HG02759 (cell line): ENCODE measurements at regions not wholly inside any gene's neighbourhood (a gene's known extent, or its start where the extent isn't known, plus 50 kb on each side); places are given as distances from the start of the nearest gene placed in this dataset.

ENCODE experiments used
- ATAC-seq: cut with Tn5 transposase; IDR thresholded peaks from one replicate; pipeline ENCODE4 v1.9.1; 2021; ENCODE audit warnings: mild to moderate bottlenecking, moderate library complexity; ENCODE audit not compliant: unreplicated experiment

DNA sequence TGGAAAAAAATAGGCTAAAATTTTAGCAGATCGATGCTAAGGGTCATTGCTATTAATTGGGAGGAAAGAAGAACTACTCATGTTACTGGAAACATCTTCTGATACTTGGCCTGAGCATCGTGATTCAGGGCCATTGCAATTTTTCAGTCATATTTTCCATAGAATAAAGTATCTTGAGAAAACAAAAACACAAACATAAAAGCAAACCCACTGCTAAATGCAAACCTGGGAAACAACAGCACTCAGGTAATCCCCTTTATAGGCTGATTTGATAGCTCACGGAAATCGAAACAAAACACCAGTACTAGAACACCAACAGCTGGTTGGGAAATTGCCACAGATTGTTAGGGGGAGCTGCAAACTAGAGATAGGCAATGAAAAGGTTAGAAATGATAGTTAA, 172.9 kb upstream of the ESRRG start:
- ATAC-seq, result no peak

DNA sequence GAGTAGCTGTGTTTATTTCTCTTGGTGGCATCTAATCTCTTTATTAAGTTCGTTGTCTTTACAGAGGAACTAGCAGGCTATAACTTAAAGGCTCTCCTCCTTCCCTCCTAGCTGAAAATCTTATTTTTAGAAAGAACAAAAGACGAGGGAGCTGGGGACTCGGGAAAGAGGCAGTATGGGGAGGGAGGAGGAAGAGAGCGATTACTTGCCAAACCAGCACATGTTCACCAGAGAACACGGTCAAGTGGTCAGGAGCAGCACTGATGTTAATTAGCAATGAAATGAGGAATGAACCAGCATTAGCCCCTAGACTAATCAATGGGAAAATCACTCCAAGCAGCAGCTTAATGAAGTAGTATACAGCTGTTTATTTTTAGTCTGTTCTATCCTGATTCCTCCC, 171.3 kb upstream of the ESRRG start:
- ATAC-seq, result no peak

DNA sequence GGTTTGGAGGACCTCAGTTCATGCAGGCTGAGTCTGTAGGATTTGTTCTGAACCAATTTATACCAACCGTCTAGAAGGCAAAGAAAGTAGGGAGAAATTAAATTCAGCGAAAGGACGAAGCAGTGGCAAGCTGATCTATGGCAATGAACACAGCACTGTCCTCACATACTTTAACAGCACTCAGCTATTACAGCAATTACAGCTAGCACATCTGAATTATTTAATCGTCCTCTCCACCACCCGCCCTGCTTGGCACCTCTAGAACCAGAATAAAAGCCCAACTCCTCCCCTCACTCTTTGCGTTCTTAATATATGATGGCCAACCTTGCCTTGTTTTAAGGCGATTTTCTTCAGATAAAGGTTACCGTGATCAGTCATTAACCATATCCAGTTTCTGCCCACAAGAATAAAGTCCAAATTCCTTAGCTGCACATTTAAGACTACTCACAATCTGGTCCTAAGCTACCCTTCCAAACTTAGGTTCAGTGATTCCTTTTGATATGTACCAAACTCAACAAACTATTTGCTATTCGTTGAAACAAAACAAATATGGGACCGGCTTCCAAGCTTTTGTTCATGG, 169.4 kb upstream of the ESRRG start:
- no peak for ATAC-seq

DNA sequence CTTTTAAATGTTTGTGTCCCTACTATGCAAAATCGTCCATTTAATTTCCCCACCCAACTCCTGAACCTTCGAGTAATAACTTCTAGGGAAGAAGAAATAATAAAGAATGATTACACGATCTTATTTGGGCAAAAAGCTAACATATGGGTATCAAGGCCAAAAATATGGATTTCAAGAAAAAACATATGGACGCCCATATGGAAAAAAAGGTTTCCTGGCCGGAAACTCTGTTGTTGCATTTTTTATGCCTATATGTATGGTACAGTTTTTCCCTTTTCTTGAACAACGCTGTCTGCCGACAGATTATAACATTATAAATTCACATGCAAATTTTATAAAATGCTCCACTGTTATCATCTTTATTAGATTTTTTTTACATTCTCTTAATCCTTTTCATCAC, 167.6 kb upstream of the ESRRG start:
- no peak for ATAC-seq

DNA sequence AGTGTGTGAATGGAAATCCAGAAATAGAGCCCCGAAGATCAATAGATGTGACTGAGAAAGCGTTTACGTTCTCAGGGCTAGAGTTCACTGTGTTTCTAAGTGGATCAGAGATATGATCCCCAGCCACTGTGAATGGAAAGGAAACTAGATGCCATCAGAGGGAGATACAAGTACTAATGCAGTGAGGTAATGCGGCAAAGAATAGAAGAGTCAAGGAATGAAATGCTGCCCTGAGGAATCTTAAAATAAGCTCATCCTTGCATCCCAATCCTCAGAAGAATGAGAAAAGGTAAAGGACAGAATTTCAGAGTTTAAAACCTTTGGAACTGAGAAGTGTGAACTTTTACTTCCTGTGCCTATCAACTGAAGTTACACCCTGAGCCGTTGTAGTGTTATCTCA, 165.5 kb upstream of the ESRRG start:
- ATAC-seq, result no peak

DNA sequence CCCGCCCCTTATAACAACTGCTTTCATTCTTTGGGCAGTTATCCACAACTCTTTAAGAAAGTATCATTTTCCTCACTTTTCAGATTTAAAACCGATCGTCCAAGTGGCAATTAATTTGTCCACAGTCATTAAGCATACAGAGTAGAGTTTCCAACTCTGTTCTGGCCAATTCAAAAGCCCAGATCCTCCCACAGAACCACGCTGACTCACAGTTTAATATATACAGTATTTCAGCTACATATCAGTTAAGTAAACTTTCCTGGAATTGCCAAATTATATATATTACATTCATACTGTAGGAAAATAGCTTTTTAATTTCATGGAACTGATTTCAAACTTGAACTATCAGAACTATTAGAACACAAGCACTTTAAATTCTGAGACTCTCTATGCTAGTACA, 163.8 kb upstream of the ESRRG start:
- no peak for ATAC-seq

DNA sequence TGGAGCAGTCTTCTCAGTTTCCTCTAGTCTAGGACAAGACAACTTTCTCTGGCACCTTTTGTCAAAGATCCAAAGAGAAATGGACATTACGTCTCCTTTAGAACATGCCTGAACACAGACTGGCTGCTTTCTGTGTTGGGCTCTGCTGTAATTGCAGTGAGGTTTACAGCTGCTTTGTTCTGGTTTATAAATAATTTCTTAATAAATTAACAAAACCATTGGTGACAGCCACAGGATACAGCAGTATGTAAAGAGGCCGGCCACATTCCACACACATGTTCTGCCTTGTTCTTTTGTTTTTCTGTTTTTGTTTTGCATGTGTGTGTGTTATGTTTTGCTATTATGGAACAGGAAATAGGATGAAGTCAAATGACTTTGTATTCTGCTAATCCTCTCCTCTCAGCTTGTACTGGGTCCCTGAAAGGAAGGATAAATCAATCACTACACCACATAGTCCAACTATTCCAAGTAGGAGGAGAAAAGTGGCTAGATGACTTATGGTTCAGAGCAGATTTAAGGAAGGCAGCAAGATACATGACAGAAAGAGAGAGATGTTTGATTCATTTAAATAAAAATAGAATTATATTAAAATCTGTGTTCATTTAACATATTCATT, 161.5 kb upstream of the ESRRG start:
- no peak for ATAC-seq

DNA sequence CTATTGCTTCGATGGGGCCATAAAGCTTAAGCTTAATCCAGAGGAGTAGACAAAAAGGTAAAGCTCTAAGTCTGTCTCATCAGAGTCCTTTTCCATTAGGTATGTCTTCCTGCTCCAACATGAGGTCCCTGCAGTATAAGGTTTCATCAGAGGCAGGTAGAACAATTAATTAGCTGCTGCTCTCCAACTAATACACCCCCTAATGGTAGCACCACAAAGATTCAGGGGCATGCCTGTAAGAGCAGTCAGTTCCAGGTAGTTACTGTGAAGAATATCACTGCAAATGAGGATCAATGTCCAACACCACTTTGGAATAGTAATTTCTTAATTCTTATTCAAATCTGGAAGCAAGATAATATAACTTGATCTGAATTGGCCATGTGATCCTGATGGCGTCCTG, 160.3 kb upstream of the ESRRG start:
- no peak for ATAC-seq

DNA sequence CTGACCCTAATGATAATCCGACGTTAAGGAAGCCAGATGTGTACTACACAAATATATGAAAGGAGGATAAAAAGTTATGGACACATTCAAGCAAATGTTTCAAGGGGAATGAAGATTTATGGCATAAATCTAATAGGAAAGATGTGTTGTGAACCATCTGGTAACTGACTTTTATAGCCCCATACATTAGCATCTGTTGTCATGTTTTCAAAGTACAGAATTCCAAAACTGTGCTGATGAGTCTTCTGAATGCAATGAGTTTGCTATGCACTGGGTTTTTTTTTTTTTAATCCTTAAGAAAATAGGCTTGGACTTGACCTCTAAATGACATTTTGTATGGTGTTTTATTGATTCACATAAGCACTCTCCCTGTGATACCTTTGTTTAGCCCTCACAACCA, 158.5 kb upstream of the ESRRG start:
- no peak for ATAC-seq

DNA sequence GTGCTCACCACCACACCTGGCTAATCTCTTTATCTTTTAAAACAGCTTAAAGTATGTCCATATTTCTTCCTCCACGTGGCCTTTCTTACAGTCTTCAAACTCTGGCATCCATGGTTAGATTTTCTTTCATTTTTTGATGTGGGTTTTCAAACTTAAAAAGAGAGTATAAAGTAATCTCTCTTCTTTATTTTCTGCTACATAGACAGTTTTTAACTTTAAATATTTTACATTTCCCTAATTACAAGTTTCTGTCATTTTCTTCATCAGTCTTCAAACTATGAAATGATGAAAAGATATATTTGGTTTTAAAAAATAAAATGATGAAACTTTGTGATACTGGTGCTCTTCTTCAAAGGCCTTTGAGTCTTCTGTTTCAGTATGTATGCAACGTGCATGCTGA, 143.5 kb upstream of the ESRRG start:
- ATAC-seq, result no peak

DNA sequence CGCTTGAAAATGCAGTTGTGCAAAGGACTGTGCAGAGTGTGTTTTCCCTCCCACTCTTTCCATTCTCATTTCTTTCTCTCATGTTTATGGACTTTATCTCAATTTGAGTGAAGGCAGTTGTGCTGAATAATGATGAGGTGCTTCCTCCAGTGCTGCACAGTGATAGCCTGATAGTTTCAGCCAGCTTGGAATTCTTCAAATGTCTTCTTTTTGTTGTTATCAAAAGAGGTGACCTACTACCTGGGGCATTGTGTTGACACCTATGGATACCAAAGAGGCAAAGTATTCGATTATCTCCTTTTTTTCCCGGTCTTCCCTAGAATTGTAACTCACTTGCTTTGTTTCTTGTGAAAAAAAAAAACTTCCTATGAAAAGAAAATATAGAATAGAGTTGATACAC, 132.6 kb upstream of the ESRRG start:
- no peak for ATAC-seq

DNA sequence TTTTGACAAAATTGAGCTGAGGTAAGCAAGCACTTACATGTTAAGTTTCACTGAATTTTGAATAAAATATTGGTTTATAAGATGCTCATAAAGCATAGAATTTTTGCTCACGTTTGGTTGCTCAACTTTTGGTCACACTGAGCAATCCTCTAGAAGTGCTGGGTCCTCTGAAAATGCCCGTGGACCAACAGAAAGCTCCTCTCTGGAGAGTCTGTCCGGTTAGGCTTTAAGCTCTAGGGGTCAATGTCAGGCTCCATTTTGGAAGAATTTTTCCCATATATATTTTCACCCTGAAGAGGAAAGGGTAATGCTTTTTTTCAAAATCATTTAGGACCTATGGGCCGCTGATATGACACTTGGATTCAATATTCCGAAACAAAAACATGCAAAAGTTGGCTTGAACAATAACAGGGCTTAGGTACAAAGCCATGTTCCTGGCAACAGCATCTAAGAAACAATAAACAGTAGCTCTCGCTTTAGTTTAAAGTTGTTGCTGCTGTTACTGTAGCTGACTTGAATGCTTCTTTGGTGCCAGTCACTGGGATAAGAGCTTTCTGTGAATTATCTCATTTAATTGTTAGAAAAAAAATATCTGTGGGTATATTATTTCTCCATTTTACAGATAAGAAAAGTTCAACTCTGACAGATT, 131.7 kb upstream of the ESRRG start:
- no peak for ATAC-seq

DNA sequence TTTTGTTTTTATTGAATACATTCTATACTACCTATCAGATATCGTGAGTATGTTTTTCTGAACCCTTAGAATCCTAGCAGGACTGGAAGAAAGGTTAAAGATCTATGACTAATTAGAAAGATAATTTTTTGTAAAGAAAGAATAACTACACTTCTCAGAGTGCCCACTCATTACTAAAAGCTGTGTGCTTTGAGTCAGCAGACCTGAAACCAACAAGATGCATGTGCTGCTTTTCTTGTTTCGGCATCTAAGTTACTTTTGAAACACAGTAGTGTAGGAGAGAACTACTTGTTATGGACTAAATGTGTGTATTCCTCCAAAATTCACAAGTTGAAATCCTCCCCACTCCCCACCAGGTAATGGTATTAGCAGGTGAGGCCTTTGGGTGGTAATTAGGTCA, 127.8 kb upstream of the ESRRG start:
- no peak for ATAC-seq

DNA sequence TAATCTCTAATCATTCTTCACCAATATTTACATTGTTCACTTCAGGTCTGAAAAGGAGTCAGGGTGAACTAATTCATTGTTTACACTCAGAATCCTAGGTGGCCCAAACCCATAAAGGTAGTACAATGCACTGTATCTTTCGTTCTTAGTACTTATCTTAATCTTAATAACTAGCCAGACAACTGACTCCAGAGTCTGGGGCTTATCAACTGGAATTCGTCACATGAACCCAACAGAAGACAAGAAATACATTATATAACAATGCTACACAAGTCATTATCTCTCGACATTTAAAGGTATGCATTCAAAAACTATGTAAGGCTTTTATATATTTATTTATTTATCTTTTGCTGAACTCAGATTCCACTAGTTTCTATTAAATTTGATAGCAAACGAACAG, 125.9 kb upstream of the ESRRG start:
- ATAC-seq, result no peak

DNA sequence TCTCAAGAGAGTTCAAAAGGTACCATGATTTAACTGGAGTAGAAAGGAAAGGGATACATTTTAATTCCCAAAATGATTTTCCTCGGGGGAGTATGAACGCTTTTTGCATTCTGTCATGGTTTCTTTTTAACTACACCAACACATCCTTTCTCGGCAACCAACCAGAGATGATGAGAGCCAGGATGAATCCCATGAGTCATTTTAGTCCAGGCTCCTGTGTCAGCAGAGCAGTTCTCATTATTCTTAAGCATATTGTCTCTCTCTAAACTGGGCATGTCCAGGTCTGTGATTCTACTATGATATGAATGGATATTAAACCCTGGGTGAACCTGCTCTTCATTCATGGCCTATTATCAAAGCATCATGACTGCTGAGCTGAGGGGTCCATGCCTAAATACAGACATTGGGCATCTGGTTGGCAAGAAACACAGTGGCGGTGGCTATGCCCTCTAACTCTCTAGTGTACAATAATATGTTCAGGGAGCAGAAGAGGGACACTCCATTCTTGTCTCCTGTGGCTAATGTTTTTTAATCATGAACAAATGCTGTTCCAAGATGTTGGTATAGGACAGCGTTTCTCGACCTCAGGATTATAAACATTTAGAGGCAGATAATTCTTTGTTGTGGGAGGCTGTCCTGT, 124.3 kb upstream of the ESRRG start:
- ATAC-seq, result no peak

DNA sequence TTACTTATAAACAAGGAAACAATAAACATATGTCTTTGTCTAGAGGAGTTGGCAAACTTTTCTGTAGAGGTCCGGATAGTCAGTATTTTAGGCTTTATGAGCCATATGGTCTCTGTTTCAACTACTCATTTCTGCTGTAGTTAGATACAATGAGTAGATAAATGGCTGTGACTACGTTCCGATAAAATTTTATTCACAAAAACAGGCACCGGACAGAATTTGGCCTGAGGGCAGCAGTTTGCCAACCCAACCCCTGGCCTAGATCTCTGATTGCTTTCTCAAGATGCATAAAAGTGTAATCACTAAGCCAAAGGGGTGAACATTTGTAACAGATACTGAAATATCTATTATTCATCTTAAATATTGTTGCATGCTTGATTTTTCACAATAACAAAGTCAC, 123.1 kb upstream of the ESRRG start:
- no peak for ATAC-seq

DNA sequence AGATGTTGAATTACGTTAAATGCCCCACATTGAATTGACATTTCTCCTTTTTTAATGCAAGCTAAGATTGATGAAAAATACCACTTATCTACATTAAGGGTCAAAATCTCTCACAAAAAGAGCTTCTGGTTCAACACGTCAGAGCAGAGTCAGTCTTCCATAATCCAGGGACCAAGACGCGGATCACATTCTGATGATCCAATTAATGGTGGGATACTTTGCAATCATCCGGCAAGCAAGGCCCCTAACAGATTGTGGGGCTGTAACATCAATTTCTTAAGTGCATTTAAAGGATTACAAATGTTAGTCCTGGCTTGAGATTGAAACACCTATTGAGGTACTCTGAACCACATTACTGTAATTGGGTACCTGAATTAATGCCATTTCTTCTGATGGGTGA, 120.2 kb upstream of the ESRRG start:
- no peak for ATAC-seq

DNA sequence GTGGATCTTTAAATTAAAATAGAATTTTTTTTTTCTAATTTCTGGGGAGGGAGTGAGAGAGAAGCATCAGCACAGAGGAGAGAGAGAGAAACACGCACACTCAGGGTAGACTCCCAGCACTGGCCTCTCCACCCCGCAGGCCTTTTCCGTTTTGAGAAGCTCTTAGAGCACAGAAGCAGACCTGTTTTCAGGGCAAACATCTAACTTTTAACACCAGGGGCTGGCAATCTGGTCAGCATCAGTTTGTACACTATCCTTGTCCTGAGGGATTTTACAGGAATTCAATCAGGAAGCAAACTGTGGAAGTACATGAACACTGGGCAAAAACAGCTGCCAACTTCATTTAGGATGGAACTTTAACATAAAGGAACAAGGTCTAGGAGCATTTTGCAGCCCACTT, 117.9 kb upstream of the ESRRG start:
- no peak for ATAC-seq

DNA sequence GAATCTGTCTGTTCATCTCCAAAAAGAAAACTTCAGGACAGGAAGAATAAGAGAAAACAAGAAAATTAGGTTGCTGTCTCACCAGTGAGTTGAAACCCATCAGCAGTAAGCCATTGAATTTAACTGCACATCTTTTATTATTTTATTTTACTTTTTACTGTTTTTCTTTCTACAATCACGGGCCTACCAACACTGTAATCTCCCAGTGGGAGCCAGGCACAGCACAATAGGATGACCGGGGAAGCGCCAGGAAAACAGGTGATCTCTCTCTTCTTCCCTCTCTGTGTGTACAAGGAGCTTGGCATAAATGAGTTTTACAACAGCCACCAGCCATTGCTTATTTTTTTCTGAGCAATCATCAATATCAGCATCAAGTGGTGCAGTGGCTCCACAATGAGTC, 113.1 kb upstream of the ESRRG start:
- no peak for ATAC-seq

DNA sequence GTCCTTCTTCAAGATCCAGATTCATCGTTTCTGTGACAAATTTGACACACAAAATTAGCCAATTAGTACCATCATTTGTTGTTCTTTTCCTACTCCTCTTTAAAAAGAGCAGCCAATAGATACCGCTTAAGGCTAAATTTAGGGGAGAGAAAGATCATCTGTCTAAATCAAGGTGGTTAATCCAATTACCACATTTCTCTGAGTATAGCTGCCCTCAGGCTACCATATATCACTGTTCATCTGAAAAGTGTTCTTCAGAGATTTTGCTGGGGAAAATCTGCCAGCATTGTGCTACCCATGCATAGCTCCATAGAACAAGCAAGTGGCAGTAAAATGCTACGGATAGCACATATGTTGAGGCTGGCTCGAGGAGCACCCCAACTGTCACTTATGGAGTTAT, 110.3 kb upstream of the ESRRG start:
- no peak for ATAC-seq

DNA sequence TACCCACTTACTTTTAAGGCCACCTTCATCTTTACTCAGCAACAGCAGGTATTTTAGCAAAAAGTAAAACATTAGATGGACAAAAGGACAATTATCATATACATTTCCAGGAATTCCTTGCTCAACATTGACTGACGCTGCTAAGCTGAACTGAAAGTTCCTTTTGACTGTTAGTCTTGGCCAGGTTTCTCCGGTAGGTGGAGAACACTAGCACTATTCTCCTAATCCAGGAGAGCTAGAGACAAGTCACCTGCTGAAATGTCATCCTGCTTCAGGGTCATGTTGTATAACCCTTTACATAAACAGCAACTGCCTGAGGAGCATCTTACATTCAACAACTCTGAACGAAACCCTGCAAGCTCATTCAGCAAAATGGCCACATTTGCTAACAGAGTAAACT, 109.0 kb upstream of the ESRRG start:
- ATAC-seq, result no peak

DNA sequence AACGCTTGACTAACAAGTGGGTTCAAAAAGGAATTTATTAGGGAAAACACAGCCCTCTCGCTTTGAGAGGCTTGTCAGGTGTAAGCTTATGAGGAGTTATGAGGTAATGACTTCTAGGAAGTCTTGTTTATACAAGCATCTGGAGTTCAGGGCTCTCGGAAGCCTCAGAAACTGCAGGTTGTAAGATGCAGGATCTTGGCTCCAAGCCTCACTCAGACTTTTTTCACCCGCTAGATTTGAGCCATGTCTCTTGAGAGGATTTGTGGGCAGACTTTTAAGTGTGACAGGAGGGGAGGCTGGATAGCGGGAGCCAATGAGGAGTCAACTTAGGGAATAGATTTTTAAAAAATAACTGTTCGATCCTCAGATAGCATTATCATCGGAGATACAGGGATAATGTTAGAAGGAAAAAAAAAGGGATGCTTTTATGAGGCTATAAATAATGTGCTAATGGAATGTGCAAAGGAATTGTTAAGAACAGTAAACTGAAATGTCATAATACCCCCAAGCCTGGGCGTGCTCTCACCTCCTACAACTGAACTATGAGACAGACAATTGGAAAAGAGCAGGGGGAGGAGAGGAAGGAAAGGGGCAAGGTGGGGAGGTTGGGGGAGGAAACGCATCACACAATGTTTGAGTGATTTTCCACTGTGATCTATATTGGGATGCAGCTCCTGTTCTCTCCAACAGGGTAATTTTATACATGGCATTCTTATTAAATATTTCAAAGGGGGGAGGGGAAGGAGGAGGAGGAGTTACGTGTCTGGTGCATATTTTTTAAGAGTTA, 107.4 kb upstream of the ESRRG start:
- no peak for ATAC-seq
